ENCODE measurements at regions not wholly inside any gene's neighbourhood (a gene's known extent, or its start where the extent isn't known, plus 50 kb on each side); places are given as distances from the start of the nearest gene placed in this dataset.
"Not testable (repeated sequence)": the region's sequence is repeated elsewhere in the genome, so short reads cannot be mapped to it uniquely, and the experiment has no call there.

DNA sequence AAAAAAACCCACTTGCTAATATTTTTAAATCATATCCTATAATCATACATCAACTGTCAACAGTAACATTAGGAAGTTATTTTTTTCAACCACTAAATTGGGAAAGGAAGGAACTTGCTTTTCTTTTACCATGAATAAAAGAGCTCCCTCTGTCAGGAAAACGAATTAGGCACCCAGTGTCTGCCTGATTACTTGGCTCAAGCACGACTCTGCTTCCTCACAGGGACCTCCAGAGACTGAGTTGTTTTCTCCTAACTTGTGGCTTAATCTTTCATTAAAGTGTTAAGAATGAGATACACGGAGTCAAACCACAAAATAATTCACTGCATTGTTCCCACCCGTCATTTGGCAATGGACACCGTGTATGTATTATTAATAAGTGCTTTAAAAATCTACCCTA is 1405.1 kb upstream of the EYS start:
- DNase-seq (no peak), ATAC-seq (no peak)
- no peaks in the 10 kb centered on the region for H3K27me3 Mint-ChIP-seq (ENCODE audit: low read depth)
- H3K4me3 Mint-ChIP-seq = no peak overlapping the region
- no peak overlapping the region for H3K27ac Mint-ChIP-seq
- ChIA-PET POLR2A (no interaction called here), CTCF (no interaction called here)
- no peaks in the 10 kb centered on the region for H3K4me1 Mint-ChIP-seq (ENCODE audit: low read depth)
- H3K36me3 Mint-ChIP-seq (ENCODE audit: low read depth) = no peaks in the 10 kb centered on the region
- peaks cover 5% of the 10 kb centered on the region for H3K9me3 Mint-ChIP-seq (ENCODE audit: insufficient read depth)

DNA sequence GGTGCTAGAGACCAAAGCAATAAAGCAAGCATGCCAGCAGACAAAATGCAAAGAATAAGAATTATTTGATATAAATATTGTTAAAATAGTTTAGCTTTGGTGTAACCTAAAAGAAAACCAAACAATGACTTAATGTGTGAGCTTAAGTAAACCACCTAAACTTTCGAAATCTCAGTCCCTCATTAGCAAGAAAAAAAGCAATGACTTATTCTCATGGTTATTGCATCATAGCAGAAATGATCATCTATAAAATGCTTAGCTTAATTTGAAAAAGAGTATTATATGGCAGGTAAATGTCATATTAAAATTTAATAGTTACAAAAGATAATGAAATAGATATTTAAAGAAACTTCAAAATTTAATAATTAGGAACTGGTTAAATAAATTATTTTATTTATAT is 1395.7 kb upstream of the EYS start:
- H3K27ac Mint-ChIP-seq = no peak overlapping the region
- no peaks in the 10 kb centered on the region for H3K36me3 Mint-ChIP-seq (ENCODE audit: low read depth)
- ATAC-seq (no peak), DNase-seq (no peak)
- H3K27me3 Mint-ChIP-seq (ENCODE audit: low read depth) = no peaks in the 10 kb centered on the region
- POLR2A ChIA-PET = no interaction called here
- peaks cover 2% of the 10 kb centered on the region for H3K9me3 Mint-ChIP-seq (ENCODE audit: insufficient read depth)
- CTCF ChIA-PET = no interaction called here
- H3K4me1 Mint-ChIP-seq (ENCODE audit: low read depth) = no peaks in the 10 kb centered on the region
- no peak overlapping the region for H3K4me3 Mint-ChIP-seq

GRCh38 chr6:67095618-67096226 is 1388.7 kb upstream of the EYS start:
- H3K4me3 Mint-ChIP-seq; H3K36me3 Mint-ChIP-seq (ENCODE audit: low read depth); H3K4me1 Mint-ChIP-seq (ENCODE audit: low read depth); ATAC-seq; H3K27ac Mint-ChIP-seq; H3K27me3 Mint-ChIP-seq (ENCODE audit: low read depth); CTCF ChIA-PET; DNase-seq; H3K9me3 Mint-ChIP-seq (ENCODE audit: insufficient read depth); POLR2A ChIA-PET: not testable (repeated sequence)

- no peak for ATAC-seq
- Mint-ChIP-seq H3K4me1 (ENCODE audit: low read depth) (no peaks in the 10 kb centered on the region), H3K27ac (no peak overlapping the region), H3K4me3 (no peak overlapping the region), H3K36me3 (ENCODE audit: low read depth) (no peaks in the 10 kb centered on the region), H3K9me3 (ENCODE audit: insufficient read depth) (peaks cover 6% of the 10 kb centered on the region), H3K27me3 (ENCODE audit: low read depth) (no peaks in the 10 kb centered on the region)
- CTCF ChIA-PET = no interaction called here
- DNase-seq = no peak
- POLR2A ChIA-PET = no interaction called here
Measured at GRCh38 chr6:67094431-67094946, 1387.5 kb upstream of the EYS start.

DNA sequence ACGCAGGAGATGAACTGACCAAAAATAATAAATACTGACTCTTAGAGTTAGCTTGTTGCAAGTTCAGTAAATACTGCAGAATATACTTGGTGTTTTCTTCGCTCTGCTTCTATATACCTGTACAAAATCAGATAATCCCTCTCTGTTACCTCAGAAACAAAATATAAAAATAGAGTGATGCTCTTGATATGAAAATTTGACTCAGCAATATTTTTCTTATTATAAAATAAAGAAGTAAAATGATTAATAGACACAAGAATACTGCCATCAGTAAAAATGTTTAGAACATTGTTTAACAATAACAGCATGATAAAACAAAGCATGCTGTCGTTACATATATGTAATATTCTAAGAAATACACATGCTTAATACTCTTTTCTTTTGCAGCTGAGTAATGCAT is 1366.9 kb upstream of the EYS start:
- Mint-ChIP-seq H3K27ac (no peak overlapping the region), H3K4me3 (no peak overlapping the region), H3K36me3 (ENCODE audit: low read depth) (no peaks in the 10 kb centered on the region), H3K4me1 (ENCODE audit: low read depth) (no peaks in the 10 kb centered on the region), H3K27me3 (ENCODE audit: low read depth) (no peaks in the 10 kb centered on the region), H3K9me3 (ENCODE audit: insufficient read depth) (peaks cover 5% of the 10 kb centered on the region)
- DNase-seq = no peak
- ChIA-PET CTCF (no interaction called here), POLR2A (no interaction called here)
- ATAC-seq = no peak

DNA sequence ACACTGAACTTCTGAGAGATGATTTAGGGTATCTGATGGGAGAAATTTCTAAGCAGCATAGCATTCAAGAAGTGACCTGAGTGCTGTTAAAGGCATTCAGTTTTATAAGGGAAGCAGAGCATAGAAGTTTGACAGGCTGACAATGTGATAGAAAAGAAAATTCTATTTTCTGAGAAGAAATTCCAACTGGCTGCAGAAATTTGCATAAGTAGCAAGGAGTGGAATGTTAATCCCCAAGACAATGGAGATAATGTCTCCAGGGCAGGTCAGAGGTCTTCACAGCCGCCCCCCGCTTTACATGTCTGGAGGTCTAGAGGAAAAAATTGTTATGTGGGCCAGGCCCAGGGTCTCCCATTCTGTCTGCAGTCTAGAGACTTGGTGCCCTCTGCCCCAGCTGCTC is 1361.8 kb upstream of the EYS start:
- Mint-ChIP-seq H3K27me3 (ENCODE audit: low read depth) (no peaks in the 10 kb centered on the region), H3K4me1 (ENCODE audit: low read depth) (no peaks in the 10 kb centered on the region), H3K27ac (no peak overlapping the region), H3K36me3 (ENCODE audit: low read depth) (no peaks in the 10 kb centered on the region), H3K4me3 (no peak overlapping the region), H3K9me3 (ENCODE audit: insufficient read depth) (peaks cover 12% of the 10 kb centered on the region)
- POLR2A ChIA-PET = no interaction called here
- DNase-seq (no peak), ATAC-seq (no peak)
- CTCF ChIA-PET = no interaction called here

DNA sequence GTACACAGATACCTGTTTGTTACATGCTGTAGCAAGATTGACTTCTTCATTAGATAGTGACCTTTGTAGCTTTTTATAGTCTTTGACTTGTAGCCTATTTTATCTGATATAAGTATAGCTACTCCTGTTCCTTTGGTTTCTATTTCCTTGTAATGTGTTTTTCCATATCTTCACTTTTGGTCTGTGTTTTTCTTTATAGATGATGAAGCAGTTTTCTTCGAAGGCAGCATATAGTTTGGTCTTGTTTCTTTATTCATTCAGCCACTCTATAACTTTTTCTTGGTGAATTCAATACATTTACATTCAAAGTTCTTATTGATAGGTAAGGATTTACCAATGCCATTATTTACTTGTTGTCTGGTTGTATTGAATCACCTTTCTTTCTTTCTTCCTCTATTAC is 1357.3 kb upstream of the EYS start:
- no peaks in the 10 kb centered on the region for H3K4me1 Mint-ChIP-seq (ENCODE audit: low read depth)
- no peaks in the 10 kb centered on the region for H3K36me3 Mint-ChIP-seq (ENCODE audit: low read depth)

GRCh38 chr6:67047996-67048395 is 1341.0 kb upstream of the EYS start:
- Mint-ChIP-seq H3K36me3 (ENCODE audit: low read depth) (no peaks in the 10 kb centered on the region), H3K4me3 (no peak overlapping the region), H3K27ac (no peak overlapping the region), H3K9me3 (ENCODE audit: insufficient read depth) (peaks cover 20% of the 10 kb centered on the region), H3K4me1 (ENCODE audit: low read depth) (no peaks in the 10 kb centered on the region), H3K27me3 (ENCODE audit: low read depth) (no peaks in the 10 kb centered on the region)
- CTCF ChIA-PET = no interaction called here
- POLR2A ChIA-PET = no interaction called here
- ATAC-seq (no peak), DNase-seq (no peak)

More for the DNA sequence above, 1357.3 kb upstream of the EYS start:
- ChIA-PET CTCF (no interaction called here), POLR2A (no interaction called here)
- ATAC-seq = no peak
- no peak overlapping the region for H3K27ac Mint-ChIP-seq
- no peaks in the 10 kb centered on the region for H3K27me3 Mint-ChIP-seq (ENCODE audit: low read depth)
- no peak overlapping the region for H3K4me3 Mint-ChIP-seq
- no peak for DNase-seq
- H3K9me3 Mint-ChIP-seq (ENCODE audit: insufficient read depth) = peaks cover 12% of the 10 kb centered on the region

DNA sequence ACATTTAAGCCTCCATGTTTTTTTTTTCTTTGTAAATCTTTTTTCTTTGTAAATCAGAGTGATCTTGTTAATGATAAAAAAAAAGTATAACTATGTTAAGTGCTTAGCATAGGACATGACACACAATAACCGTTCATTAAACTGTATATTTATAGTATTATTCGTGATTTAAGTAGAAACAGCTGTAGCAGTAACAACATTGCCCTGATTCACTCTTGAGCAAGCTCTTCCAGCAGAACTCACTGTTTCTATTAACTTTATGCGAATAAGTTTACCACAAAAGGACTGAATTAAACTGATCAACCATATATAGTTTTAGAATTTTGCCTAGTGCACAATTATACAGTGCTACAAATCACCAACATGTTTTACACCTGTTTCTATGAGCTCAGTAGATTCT is 1338.0 kb upstream of the EYS start:
- ATAC-seq = no peak
- Mint-ChIP-seq H3K9me3 (ENCODE audit: insufficient read depth) (peaks cover 17% of the 10 kb centered on the region), H3K36me3 (ENCODE audit: low read depth) (no peaks in the 10 kb centered on the region), H3K27me3 (ENCODE audit: low read depth) (no peaks in the 10 kb centered on the region), H3K4me1 (ENCODE audit: low read depth) (no peaks in the 10 kb centered on the region), H3K4me3 (no peak overlapping the region), H3K27ac (no peak overlapping the region)
- POLR2A ChIA-PET = no interaction called here
- CTCF ChIA-PET = no interaction called here
- DNase-seq = no peak

DNA sequence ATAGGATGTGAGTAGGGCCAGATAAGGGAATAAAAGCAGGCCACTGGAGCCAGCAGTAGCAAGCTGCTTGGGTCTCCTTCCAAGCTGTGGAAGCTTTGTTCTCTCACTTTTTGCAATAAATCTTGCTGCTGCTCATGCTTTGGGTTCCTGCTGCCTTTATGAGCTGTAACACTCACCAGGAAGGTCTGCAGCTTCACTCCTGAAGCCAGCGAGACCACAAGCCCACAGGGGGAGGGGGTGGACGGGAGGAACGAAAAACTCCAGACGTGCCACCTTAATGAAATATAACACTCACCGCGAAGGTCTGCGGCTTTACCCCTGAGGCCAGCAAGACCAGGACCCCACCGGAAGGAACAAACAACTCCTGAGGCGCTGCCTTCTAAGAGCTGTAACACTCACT is 1324.4 kb upstream of the EYS start:
- no peaks in the 10 kb centered on the region for H3K36me3 Mint-ChIP-seq (ENCODE audit: low read depth)
- POLR2A ChIA-PET = no interaction called here
- H3K4me3 Mint-ChIP-seq = no peak overlapping the region
- ATAC-seq (no peak), DNase-seq (no peak)
- peaks cover 16% of the 10 kb centered on the region for H3K9me3 Mint-ChIP-seq (ENCODE audit: insufficient read depth)
- H3K27me3 Mint-ChIP-seq (ENCODE audit: low read depth) = no peaks in the 10 kb centered on the region
- H3K4me1 Mint-ChIP-seq (ENCODE audit: low read depth) = no peaks in the 10 kb centered on the region
- CTCF ChIA-PET = no interaction called here
- no peak overlapping the region for H3K27ac Mint-ChIP-seq

DNA sequence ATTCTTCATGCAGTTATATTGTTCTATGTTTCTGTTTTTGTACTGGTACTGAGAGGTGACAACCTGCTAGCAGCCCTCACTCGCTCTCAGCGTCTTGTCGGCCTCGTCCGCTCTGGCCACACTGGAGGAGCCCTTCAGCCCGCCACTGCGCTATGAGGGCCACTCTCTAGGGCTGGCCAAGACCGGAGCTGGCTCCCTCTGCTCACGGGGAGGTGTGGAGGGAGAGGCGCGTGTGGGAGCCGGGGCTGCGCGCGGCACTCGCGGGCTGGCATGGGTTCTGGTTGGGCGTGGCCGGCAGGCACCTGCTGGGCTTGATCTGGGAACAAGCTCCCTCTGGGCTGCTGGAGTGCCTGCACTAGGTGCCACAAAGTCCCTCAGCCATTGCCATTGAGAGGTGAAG is 1323.8 kb upstream of the EYS start:
- no peak overlapping the region for H3K27ac Mint-ChIP-seq
- CTCF ChIA-PET = no interaction called here
- no peaks in the 10 kb centered on the region for H3K4me1 Mint-ChIP-seq (ENCODE audit: low read depth)
- no peaks in the 10 kb centered on the region for H3K27me3 Mint-ChIP-seq (ENCODE audit: low read depth)
- POLR2A ChIA-PET = no interaction called here
- ATAC-seq = no peak
- H3K36me3 Mint-ChIP-seq (ENCODE audit: low read depth) = no peaks in the 10 kb centered on the region
- H3K4me3 Mint-ChIP-seq = no peak overlapping the region
- DNase-seq = no peak
- peaks cover 16% of the 10 kb centered on the region for H3K9me3 Mint-ChIP-seq (ENCODE audit: insufficient read depth)

DNA sequence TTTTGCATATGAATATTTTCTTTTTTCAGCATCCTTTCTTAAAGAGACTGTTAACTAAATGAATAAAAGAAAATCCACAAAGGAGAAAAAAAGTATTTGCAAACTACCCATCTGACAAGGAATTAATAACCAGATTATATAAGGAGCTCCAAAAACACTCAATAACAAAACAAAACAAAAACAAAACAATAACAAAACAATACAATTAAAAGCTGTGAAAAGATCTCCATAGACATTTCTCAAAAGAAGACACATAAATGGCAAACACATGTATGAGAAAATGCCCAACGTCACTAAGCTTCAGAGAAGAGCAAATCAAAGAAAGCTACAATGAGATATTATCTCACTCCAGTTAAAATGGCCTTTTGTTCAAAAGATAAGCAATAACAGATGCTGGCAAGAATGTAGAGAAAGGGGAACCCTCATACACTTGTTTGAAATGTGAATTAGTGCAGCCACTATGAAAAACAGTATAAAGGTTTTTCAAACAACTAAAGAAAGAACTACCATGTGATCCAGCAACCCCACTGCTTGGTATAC is 1310.0 kb upstream of the EYS start:
- Mint-ChIP-seq H3K4me1 (ENCODE audit: low read depth) (no peaks in the 10 kb centered on the region), H3K36me3 (ENCODE audit: low read depth) (no peaks in the 10 kb centered on the region), H3K27me3 (ENCODE audit: low read depth) (no peaks in the 10 kb centered on the region), H3K9me3 (ENCODE audit: insufficient read depth) (peaks cover 10% of the 10 kb centered on the region), H3K4me3 (no peak overlapping the region), H3K27ac (no peak overlapping the region)
- CTCF ChIA-PET = no interaction called here
- POLR2A ChIA-PET = no interaction called here
- ATAC-seq (no peak), DNase-seq (no peak)

DNA sequence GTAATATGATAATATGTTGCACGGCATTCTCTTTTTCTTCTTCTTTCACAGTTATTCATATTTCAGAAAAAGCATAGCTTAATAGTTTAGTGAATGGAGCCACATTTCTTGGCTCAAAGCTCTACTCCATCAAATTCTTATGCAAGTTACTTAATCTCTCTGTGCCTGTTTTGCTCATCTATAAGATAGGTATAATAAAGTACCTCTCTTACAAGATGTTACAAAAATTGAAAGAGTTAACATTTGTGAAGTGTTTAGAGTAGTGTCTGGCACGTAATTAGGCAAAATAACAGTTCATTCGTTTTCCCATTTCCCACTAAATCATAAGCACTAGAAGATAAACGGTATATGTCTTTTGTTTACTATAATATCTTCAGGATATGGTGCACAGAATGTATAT is 1304.4 kb upstream of the EYS start:
- no peaks in the 10 kb centered on the region for H3K36me3 Mint-ChIP-seq (ENCODE audit: low read depth)
- POLR2A ChIA-PET = no interaction called here
- H3K27ac Mint-ChIP-seq = no peak overlapping the region
- H3K9me3 Mint-ChIP-seq (ENCODE audit: insufficient read depth) = peaks cover 12% of the 10 kb centered on the region
- no peaks in the 10 kb centered on the region for H3K27me3 Mint-ChIP-seq (ENCODE audit: low read depth)
- ATAC-seq (no peak), DNase-seq (no peak)
- H3K4me3 Mint-ChIP-seq = no peak overlapping the region
- CTCF ChIA-PET = no interaction called here
- H3K4me1 Mint-ChIP-seq (ENCODE audit: low read depth) = no peaks in the 10 kb centered on the region
